ENCODE measurements at regions not wholly inside any gene's neighbourhood (a gene's known extent, or its start where the extent isn't known, plus 50 kb on each side); places are given as distances from the start of the nearest gene placed in this dataset.

DNA sequence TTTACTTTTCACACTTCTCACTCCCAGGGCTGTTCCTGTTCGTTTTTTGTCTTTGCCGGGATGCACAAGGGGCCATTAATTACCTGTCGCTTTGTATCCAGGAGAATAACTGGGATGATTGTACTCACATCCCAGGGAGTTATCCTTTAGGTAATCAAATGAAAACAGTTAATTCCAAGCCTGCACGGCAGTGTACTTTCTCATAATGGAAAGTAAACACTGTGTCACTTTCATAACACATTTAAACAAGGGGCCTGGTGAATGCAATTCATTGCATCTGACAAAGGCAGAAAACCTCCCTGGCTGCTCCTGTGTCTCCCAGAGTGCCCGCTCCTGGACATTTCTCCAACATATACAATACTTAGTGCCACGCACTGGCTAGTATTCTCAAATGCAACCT is 138.7 kb upstream of the CELF2 start:
- Histone ChIP-seq H3K36me3 (ENCODE audit: insufficient read depth, low read depth, low read length) (no peaks in the 10 kb centered on the region), H3K4me1 (ENCODE audit: insufficient read depth, low read length) (no peaks in the 10 kb centered on the region), H3K9me3 (ENCODE audit: insufficient read depth, low read depth, low read length) (no peaks in the 10 kb centered on the region), H3K27ac (ENCODE audit: low read length) (no peak overlapping the region), H3K27me3 (ENCODE audit: insufficient read depth, low read length) (no peaks in the 10 kb centered on the region), H3K9ac (ENCODE audit: low read depth, low read length) (no peak overlapping the region), H3K4me3 (ENCODE audit: low read length) (no peak overlapping the region)

DNA sequence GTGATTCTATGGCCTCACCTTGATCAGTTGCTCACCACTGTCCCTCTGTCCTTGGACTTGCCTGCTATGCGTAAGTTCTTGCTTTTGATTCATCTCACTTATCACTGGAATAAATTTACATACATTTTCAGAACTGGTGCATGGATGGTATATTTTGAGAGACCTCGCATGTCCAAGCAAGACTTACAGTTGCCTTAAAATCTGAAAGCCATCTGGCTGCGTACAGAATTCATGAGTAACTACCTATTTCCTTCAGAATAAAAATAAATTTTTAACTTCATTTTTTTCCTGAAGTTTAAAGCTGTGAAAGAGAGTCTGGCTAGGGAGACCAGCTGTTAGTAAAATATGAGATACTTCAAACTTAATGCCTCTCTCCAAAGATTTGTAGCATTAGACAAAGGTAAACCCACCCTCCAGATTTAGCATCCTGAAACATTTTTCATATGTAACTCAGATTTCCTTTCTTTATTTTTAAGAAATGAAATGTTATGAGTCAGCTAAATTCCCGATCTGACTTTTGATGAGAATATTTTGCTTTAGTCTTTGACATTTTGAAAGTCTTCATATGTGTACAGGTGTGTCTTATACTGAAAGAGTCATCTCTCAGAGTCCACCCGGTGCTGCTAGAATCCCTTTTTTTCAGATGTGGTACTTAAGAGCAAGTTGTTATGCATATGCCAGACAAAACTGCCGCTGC is 136.4 kb upstream of the CELF2 start:
- Histone ChIP-seq H3K9ac (ENCODE audit: low read depth, low read length) (no peak overlapping the region), H3K4me1 (ENCODE audit: insufficient read depth, low read length) (no peaks in the 10 kb centered on the region), H3K36me3 (ENCODE audit: insufficient read depth, low read depth, low read length) (no peaks in the 10 kb centered on the region), H3K4me3 (ENCODE audit: low read length) (no peak overlapping the region), H3K27ac (ENCODE audit: low read length) (no peak overlapping the region), H3K27me3 (ENCODE audit: insufficient read depth, low read length) (no peaks in the 10 kb centered on the region), H3K9me3 (ENCODE audit: insufficient read depth, low read depth, low read length) (no peaks in the 10 kb centered on the region)

DNA sequence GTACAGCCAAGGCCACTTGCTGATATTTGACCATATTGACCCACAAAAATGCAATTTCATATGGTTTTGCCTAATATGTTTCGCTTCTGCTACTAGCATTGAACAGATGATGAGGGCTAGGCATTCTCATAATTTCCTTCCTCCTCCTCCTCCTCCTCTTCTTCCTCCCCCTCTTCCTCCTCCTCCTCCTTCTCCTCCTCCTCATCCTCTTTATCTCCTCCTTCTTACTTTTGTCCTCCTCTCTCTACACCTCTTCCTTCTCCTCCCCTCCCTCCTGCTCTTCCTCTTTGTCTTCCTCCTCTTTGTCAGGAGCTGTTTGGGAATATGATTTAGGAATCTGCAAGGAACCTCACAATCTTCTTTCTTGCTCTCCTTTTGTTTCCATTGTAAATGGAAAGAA is 133.9 kb upstream of the CELF2 start:
- Histone ChIP-seq H3K9me3 (ENCODE audit: insufficient read depth, low read depth, low read length) (no peaks in the 10 kb centered on the region), H3K4me3 (ENCODE audit: low read length) (no peak overlapping the region), H3K9ac (ENCODE audit: low read depth, low read length) (no peak overlapping the region), H3K36me3 (ENCODE audit: insufficient read depth, low read depth, low read length) (no peaks in the 10 kb centered on the region), H3K27ac (ENCODE audit: low read length) (no peak overlapping the region), H3K4me1 (ENCODE audit: insufficient read depth, low read length) (no peaks in the 10 kb centered on the region), H3K27me3 (ENCODE audit: insufficient read depth, low read length) (no peaks in the 10 kb centered on the region)

DNA sequence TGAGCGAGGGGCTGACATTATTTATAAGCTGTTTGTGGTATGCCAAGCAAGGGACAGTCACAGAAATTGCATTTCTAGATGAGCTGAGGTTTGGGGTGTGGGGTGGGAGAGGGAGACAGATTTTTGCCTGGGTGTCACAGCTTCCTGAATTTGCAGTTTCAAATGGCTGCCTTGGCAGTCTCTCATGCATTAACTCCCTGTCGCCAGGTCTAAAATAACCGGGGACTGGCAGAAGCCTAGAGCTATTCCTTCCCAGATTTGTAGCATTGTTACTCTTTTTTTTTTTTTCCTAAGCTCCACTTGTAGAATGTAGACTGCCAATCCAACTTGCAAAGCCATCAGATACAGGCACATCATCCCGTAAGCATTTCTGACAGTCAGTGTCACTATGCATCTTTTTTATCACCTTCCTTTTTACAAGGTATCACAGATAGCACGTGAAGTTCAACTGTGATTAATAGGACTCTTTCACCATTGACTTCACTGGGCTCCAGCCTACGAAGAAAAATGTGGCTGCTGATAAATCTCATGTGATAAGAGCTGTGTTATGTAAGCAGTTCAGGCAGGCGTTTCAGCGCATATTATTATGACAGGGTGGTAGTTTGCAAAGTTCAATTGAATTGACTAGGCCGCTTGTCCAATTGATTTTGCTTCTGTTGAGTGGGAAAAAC is 130.7 kb upstream of the CELF2 start:
- Histone ChIP-seq H3K9ac (ENCODE audit: low read depth, low read length) (no peak overlapping the region), H3K4me3 (ENCODE audit: low read length) (no peak overlapping the region), H3K9me3 (ENCODE audit: insufficient read depth, low read depth, low read length) (no peaks in the 10 kb centered on the region), H3K4me1 (ENCODE audit: insufficient read depth, low read length) (no peaks in the 10 kb centered on the region), H3K27ac (ENCODE audit: low read length) (no peak overlapping the region), H3K36me3 (ENCODE audit: insufficient read depth, low read depth, low read length) (no peaks in the 10 kb centered on the region), H3K27me3 (ENCODE audit: insufficient read depth, low read length) (no peaks in the 10 kb centered on the region)

DNA sequence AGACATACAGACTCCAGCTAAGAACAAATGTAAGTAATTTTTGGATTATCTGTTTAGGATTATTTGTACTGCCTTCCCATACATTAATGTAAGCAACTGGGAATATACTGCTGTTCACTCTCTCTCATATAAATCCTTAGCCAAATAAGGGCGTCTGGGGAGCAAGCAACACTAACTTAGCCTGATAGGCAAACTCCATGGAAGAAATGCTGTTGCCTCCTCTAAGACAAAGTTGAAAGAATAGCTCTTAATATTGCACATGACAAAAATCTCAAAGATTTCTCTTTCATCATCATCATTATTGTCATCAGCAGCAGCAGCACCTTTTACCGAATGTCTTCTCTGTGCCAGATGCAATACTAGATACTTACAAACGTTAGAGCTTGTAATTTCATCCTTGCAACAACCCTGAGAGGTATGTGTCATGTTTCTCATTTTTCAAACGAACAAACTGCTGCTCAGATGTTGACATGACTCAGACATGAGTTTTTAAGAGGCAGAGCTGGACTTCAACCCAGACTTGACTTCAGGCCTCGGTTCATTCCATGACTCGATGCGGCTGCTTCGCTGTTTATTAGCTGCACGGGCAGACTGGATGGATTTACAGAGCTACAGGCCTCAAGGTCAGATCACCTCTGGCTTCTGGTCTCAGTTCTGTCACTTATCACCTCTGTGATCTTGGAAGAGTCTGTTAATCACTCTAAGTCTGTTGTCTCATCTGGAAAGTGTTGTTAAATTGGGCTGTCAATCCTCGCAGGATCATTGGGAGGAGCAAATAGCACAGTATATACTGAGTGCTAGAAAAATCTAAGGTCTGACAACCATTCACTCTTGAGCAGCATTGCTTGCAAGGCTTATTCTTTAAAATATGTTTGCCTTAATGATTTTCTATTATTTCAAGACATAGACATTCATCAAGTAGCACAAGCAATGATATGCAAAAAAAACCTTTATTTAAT is 126.3 kb upstream of the CELF2 start:
- no peaks in the 10 kb centered on the region for H3K9me3 ChIP-seq (ENCODE audit: insufficient read depth, low read depth, low read length)
- H3K36me3 ChIP-seq (ENCODE audit: insufficient read depth, low read depth, low read length) = no peaks in the 10 kb centered on the region
- H3K27me3 ChIP-seq (ENCODE audit: insufficient read depth, low read length) = no peaks in the 10 kb centered on the region
- H3K4me1 ChIP-seq (ENCODE audit: insufficient read depth, low read length) = no peaks in the 10 kb centered on the region
- H3K27ac ChIP-seq (ENCODE audit: low read length) = no peak overlapping the region
- H3K4me3 ChIP-seq (ENCODE audit: low read length) = no peak overlapping the region
- no peak overlapping the region for H3K9ac ChIP-seq (ENCODE audit: low read depth, low read length)

DNA sequence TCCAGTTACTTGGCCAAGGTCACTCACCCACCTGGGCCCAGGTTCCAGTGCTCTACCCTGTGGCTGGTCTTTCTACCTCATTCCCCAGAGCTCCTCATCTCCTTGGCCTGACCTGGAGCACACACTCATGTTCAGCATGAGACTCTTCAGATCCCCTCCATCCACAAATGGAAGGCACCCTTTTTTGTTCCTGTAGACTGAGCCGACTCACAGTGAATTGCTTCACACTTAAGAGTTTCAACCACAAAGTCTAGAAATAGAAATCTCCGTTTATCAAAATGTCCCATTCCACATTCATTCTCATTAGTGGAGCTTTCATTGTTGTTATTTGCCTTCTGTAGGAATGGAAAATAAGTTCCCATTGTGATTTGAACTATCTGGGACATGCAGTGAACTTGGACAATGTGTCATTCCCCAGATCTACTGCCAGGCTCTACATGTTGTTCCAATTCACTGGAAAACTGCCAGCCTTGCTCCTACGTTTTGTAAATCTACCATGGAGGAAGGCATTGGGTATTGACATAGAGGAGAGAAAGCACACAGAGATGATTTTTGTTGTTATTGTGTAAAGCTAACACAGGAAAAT is 125.3 kb upstream of the CELF2 start:
- Histone ChIP-seq H3K9ac (ENCODE audit: low read depth, low read length) (no peak overlapping the region), H3K4me1 (ENCODE audit: insufficient read depth, low read length) (no peaks in the 10 kb centered on the region), H3K27me3 (ENCODE audit: insufficient read depth, low read length) (no peaks in the 10 kb centered on the region), H3K4me3 (ENCODE audit: low read length) (no peak overlapping the region), H3K9me3 (ENCODE audit: insufficient read depth, low read depth, low read length) (no peaks in the 10 kb centered on the region), H3K27ac (ENCODE audit: low read length) (no peak overlapping the region), H3K36me3 (ENCODE audit: insufficient read depth, low read depth, low read length) (no peaks in the 10 kb centered on the region)

DNA sequence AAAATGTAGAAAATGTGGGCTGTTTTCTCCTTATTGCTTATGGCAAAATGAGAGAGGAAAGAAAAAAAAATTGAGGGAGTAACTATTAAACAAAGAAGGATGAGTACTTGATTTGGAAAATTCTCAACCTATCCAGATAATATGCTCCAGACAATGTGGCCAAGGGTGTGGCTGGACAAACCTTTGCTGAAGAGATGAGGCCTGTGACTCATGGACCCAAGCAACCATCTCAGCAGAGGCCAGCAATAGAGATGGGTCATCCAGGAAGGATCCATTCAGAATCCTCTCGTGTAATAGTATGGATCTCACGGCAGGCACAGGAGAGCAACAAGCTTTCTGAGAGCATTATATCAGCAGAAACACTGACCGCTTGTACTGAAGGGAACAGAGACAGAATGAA is 120.3 kb upstream of the CELF2 start:
- no peak overlapping the region for H3K27ac ChIP-seq (ENCODE audit: low read length)
- H3K9me3 ChIP-seq (ENCODE audit: insufficient read depth, low read depth, low read length) = no peaks in the 10 kb centered on the region
- no peak overlapping the region for H3K9ac ChIP-seq (ENCODE audit: low read depth, low read length)
- H3K4me3 ChIP-seq (ENCODE audit: low read length) = no peak overlapping the region
- H3K36me3 ChIP-seq (ENCODE audit: insufficient read depth, low read depth, low read length) = no peaks in the 10 kb centered on the region
- no peaks in the 10 kb centered on the region for H3K27me3 ChIP-seq (ENCODE audit: insufficient read depth, low read length)
- H3K4me1 ChIP-seq (ENCODE audit: insufficient read depth, low read length) = no peaks in the 10 kb centered on the region

DNA sequence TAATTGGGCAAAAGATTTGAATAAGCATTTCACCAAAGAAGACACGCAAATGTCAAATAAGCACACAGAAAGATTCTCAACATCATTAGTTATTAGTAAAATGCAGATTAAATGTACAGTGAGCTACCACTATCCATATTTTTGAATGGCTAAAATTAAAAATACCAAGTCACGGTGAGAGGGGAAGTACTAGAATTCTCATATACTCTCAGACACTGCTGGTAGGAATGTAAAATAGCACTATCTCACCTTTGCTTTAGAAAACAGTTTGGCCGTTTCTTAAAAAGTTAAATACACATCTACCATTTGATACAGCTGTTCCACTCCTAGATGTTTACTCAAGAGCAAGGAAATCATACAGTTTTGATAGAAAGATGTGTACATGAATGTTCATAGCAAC is 115.8 kb upstream of the CELF2 start:
- no peaks in the 10 kb centered on the region for H3K36me3 ChIP-seq (ENCODE audit: insufficient read depth, low read depth, low read length)
- no peaks in the 10 kb centered on the region for H3K27me3 ChIP-seq (ENCODE audit: insufficient read depth, low read length)
- H3K27ac ChIP-seq (ENCODE audit: low read length) = no peak overlapping the region
- H3K9ac ChIP-seq (ENCODE audit: low read depth, low read length) = no peak overlapping the region
- H3K4me3 ChIP-seq (ENCODE audit: low read length) = no peak overlapping the region
- H3K4me1 ChIP-seq (ENCODE audit: insufficient read depth, low read length) = no peaks in the 10 kb centered on the region
- H3K9me3 ChIP-seq (ENCODE audit: insufficient read depth, low read depth, low read length) = no peaks in the 10 kb centered on the region

DNA sequence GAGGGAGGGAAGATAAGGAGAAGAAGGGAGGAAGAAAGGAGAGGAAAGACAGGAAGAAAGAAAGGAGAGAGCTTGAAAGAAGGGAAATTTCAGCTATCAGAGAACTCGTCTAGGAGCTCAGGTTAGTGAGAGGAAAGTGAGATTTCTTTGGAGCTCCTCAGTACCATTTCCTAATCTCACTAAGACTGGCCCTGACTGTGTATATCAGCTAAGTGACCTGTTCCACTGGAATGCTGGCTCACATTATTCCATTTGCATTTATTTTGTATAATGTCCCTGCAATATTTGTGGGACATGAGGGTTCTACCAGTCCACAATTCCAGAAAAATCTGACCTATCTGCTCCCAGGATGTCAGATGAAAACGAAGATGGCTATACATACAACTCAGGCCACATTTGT is 114.7 kb upstream of the CELF2 start:
- Histone ChIP-seq H3K9ac (ENCODE audit: low read depth, low read length) (no peak overlapping the region), H3K27ac (ENCODE audit: low read length) (no peak overlapping the region), H3K4me3 (ENCODE audit: low read length) (no peak overlapping the region), H3K4me1 (ENCODE audit: insufficient read depth, low read length) (no peaks in the 10 kb centered on the region), H3K27me3 (ENCODE audit: insufficient read depth, low read length) (no peaks in the 10 kb centered on the region), H3K36me3 (ENCODE audit: insufficient read depth, low read depth, low read length) (no peaks in the 10 kb centered on the region), H3K9me3 (ENCODE audit: insufficient read depth, low read depth, low read length) (no peaks in the 10 kb centered on the region)

DNA sequence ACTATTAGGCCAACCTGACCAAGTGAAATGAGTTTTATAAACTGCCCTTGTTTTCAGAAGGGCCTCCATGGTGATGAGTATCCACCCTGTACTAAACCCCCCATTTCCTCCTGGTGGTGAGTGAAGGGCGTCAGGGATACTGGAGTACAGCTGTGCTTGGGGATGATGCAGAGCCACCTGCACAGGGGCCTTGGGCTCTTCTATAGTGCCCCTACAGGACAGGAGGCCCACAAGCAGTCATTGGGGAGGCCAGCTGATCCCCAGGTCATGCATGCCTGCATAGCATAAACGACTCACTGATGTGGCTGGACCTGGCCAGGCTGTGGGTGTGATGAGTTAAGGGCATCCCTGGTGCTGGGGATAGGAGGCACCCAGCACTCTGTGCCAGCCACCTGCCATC is 114.1 kb upstream of the CELF2 start:
- Histone ChIP-seq H3K9me3 (ENCODE audit: insufficient read depth, low read depth, low read length) (no peaks in the 10 kb centered on the region), H3K9ac (ENCODE audit: low read depth, low read length) (no peak overlapping the region), H3K4me3 (ENCODE audit: low read length) (no peak overlapping the region), H3K27me3 (ENCODE audit: insufficient read depth, low read length) (no peaks in the 10 kb centered on the region), H3K36me3 (ENCODE audit: insufficient read depth, low read depth, low read length) (no peaks in the 10 kb centered on the region), H3K4me1 (ENCODE audit: insufficient read depth, low read length) (no peaks in the 10 kb centered on the region), H3K27ac (ENCODE audit: low read length) (no peak overlapping the region)

DNA sequence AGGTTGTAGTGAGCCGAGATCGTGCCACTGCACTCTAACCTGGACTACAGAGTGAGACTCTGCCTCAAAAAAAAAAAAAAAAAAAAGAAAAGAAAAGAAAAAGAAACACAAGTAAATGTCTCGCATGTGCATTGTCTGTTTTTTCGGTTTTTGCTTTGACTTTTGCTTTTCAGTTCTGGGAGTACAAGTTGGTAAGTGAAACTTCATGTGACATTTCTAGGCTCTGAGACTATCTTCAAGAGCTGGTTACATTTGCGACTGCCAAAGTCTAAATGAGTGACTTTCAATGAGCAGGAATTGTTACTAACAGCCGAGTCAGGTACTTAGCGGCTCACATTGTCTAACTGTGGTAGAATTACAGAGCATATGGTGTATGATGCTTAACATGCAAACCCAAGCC is 107.0 kb upstream of the CELF2 start:
- H3K36me3 ChIP-seq (ENCODE audit: insufficient read depth, low read depth, low read length) = no peaks in the 10 kb centered on the region
- no peaks in the 10 kb centered on the region for H3K9me3 ChIP-seq (ENCODE audit: insufficient read depth, low read depth, low read length)
- H3K27ac ChIP-seq (ENCODE audit: low read length) = no peak overlapping the region
- no peaks in the 10 kb centered on the region for H3K27me3 ChIP-seq (ENCODE audit: insufficient read depth, low read length)
- no peak overlapping the region for H3K9ac ChIP-seq (ENCODE audit: low read depth, low read length)
- H3K4me1 ChIP-seq (ENCODE audit: insufficient read depth, low read length) = peaks cover 2% of the 10 kb centered on the region; the same call in 1 of the 2 replicates
- no peak overlapping the region for H3K4me3 ChIP-seq (ENCODE audit: low read length)
